GM19467 (cell line): ENCODE measurements at regions not wholly inside any gene's neighbourhood (a gene's known extent, or its start where the extent isn't known, plus 50 kb on each side); places are given as distances from the start of the nearest gene placed in this dataset.

ENCODE experiments used
- ATAC-seq: cut with Tn5 transposase; IDR thresholded peaks from one replicate; pipeline ENCODE4 v1.9.1; 2021; ENCODE audit warnings: mild to moderate bottlenecking, moderate library complexity; ENCODE audit not compliant: unreplicated experiment

- no peak for ATAC-seq
Measured at GRCh38 chr7:41878309-41879295, 175.7 kb upstream of the INHBA start.

- ATAC-seq = no peak
Measured at GRCh38 chr7:41877118-41877517, 174.2 kb upstream of the INHBA start.

DNA sequence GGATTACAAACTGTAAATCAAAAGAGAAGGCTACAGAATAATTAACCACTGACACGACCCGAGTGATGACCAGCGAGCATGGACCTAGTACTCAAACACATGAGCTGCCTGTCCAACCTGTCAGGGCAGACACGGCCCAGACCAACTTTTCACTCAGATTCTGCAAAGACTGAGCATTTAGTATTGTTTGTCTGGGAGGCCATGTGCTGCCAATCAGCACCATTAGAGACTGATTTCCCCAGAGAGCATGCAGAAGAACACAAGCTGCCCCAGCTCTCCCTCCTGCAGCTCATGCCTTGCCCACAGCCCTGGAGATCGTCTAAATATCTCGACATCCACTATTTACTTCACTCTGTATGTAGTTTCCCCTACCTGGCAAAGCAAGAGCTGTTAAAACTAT is 172.6 kb upstream of the INHBA start:
- ATAC-seq = no peak

- no peak for ATAC-seq
Measured at GRCh38 chr7:41874201-41874785, 171.4 kb upstream of the INHBA start.

GRCh38 chr7:41873741-41874140 is 170.9 kb upstream of the INHBA start:
- ATAC-seq = no peak

DNA sequence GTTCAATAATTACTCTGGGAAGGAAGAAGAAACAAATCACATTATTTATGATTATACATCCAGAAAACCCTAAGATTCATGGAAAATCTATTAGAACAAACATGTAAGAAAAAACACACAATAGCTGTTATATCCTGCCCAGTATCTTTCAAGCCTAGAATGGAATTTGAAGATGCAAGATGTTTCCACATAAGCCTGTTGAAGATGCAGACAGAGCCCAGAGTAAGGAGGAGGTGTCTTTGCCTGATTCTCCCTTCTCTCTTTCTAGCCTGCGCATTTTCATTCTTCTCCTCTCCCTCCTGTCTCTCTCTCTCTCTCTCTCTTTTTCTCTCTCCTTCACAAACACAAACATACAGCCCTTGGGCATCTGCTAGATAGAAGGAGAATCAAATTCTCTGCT is 170.1 kb upstream of the INHBA start:
- no peak for ATAC-seq

DNA sequence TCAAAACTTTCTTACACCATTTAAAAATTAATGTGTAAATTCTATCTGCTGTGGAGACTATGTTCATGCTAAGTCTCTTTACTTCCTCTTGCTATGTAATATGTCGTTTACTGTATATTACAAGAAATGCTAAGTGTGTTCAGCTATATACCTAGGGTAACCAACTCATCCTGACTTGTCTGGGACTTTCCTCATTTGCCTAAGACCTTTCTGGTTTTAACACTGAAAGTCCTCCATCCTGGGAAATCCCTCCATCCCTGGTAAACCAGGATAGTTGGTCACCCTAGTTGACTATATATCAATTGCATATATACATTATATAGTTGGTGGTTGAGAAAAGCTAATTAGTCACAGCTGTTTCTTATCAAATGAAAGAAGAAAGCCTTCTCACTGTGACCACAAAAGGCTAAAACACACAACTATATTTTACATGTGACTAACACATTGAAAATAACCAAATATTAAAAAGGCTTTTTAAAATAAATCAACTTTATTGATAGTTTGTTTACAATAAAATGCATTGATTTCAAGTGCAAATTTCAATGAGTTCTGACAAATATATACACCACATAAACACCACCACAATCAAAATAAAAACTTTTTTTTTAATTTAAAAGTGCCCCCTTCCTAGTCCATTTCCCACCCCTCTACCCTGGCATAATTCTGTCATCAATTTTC is 167.7 kb upstream of the INHBA start:
- ATAC-seq = peak; percentile 42

- ATAC-seq = peak; percentile 38
Measured at GRCh38 chr7:41869997-41870396, 167.1 kb upstream of the INHBA start.

DNA sequence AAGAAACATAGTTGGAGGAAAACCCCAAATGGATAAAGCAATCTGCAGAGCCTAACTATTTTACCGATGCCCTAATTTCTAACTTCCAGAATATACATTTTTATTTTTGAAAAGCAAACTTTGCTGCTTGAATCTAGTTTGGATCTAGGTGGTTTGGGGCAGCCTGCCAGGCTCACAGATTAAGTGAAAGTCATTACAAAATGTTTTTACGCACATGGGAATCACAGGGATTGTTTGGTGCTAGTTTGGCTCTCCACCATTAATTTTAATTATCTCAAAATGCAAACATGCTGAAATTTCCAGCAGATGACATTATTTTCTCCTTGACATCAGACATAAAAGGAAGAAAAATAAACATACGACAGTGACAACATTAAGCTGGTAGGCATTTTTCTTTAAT is 166.7 kb upstream of the INHBA start:
- ATAC-seq = no peak

DNA sequence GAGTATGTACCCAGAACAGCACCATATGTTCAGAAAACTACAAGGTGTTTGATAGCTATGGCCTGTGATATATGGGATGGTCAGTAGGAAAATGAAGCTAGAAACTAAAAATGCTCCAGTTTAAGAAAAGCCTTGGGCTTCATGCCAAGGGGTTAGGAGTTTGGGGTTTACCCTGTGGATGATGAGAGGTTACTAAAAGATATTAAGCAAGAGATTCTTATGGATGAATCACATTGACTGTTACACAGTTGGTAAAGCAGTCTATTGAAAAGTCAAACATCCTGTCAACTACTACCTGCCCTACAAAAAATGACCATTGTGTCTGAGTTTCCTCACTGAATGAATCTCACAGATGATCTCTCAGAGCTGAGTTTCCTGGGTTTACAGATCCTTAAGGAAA is 166.2 kb upstream of the INHBA start:
- ATAC-seq = no peak

DNA sequence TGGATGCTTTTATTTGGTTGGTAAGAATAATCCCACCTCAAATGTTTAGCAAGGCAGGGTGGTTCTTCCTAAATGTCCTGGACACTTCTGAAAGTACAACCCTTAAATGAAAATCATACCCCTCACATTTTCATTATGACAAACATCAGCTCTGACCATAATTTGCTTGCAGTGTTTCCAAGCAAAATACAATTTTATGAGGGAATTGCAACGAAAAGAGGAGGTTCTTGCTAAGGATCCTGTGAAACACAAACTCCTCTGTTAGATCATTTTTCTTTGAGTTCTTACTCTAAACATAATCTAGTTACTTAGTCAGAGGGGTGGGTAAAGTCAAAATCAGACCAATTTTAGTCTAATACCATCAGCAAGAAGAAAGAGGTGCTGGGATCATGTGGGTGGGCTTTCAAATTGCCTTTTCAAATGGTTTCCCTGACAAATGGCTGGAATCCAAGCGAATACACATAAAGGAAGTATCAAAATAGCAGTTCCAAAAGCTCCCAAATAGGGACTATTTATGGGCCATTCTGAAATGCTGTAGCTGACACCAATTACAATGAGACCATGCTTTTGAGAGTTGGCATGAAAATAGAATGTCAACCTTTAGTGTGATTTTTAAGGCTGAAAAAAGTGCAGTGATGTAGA is 164.9 kb upstream of the INHBA start:
- no peak for ATAC-seq

DNA sequence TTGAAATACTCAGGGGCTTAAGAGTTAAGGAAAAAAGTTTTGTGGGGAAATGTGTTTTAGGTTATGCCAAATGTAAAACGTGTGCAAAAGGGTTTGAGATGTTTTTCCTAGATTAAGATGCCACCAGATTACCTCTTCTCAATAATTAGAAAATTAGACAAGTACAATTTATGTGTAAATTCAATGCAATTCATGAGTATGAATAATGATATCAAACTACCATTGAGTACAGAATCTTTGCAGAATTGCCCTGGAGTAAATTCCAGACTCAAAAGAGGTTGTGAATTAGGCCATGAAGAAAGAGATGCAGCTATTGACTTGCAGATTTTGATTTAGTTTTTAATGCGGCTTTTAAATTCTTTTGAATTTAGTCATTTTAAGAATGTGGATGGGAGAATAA is 159.4 kb upstream of the INHBA start:
- ATAC-seq = no peak

DNA sequence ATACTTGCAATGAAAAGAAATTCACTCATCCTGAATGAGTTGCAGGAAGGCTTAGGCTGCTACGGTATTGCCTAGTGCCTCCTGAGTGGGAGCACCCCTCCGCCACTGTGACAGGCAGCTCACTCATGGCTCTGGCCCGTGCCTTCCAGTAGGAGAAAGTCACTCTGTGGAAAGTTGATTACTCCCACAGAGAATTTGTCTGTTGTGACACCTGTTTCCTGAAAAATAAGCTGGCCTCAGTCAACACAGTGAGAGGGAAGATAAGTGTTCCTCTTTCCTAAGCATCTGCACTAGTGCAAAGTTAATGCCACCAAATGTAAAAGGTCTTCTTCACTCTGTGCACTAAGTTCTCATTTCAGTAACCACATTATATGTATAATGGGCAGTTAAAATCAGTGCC is 158.8 kb upstream of the INHBA start:
- ATAC-seq = no peak

GRCh38 chr7:41858201-41858600 is 155.3 kb upstream of the INHBA start:
- no peak for ATAC-seq

DNA sequence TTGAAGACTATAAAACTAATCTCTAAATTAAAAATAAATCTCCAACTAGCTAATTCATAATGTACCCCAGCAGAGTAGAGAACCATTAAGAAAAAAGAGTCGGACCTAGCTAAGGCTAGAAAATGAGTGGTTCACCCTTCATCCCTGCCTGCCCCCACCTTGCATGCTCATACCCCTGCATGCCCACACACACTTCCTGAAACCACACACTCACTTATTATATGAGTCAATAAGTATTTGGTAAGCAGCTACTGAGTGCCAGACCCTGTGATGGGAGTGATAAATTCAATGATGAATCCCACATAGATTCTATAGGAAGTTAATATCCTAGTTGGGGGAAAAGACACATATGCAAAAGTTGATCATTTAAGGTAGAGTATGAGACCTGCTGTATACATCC is 152.9 kb upstream of the INHBA start:
- ATAC-seq = no peak

- ATAC-seq = no peak
Measured at GRCh38 chr7:41847606-41848005, 144.7 kb upstream of the INHBA start.

DNA sequence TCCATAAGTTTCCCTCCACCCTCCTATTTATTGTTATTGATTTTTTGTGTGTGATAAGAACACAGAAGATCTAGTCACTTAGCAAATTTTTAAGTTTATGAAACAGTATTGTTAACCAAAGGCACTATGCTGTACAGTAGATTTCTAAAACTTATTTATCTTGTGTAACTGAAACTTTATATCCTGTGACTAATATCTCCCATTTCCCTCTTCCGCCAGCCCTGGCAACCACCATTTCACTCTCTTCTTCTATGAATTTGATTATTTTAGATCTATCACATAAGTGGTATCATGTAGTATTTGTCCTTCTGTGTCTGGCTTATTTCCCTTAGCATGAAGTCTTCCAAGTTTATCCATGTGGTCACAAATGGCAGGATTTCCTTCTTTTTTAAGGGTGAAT is 144.3 kb upstream of the INHBA start:
- ATAC-seq = no peak

DNA sequence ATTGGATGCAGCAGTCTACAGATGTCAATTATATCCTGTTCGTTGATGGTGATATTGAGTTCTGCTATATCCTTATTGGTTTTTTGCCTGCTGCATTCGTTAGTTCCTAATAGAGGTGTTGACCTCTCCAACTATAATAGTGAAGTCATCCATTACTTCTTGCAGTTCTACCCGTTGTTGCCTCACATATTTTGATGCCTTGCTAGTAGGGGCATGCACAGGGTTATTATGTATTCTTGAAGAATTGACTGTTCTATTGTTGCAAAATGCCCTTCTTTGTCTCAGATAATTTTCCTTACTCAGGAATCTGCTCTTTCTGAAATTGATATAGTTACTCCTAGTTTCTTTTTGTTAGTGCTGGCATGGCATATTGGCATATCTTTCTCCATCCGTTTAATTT is 140.1 kb upstream of the INHBA start:
- ATAC-seq = no peak

GRCh38 chr7:41837916-41838315 is 135.0 kb upstream of the INHBA start:
- ATAC-seq = no peak

DNA sequence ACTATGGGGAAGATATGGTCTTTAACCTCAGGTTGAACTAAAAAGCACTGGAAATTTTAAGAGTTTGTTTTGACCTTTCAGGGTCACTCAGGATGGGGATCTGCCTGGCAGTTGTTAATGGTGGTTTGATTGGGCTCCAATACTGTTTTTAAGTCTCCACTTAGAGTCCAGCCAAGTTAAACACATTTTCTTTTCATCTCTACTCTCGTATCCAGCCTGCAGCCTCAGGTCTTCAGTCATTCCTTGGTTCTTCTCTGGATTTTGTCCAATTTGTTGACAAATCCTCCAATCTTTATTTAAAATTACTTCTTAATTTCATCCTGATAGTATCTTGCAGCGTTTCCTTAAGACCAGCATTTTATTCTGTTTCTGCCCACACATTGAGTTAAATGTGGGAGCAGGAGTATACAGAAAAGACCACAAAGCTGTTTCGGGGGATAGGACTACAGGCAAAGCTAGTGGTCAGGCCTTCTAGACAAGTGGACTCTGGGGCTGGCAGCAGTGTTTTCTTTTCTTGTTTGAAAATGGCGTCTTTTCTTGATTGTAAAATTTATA is 133.2 kb upstream of the INHBA start:
- no peak for ATAC-seq
